HepG2 (cell line): ENCODE measurements at regions not wholly inside any gene's neighbourhood (a gene's known extent, or its start where the extent isn't known, plus 50 kb on each side); places are given as distances from the start of the nearest gene placed in this dataset.

Experiments
- ATAC-seq: fragments of 200-7000 bp; cut with Tn5 transposase; 3 replicates; pipeline ENCODE4 v1.9.1; 2020; ENCODE audit warnings: mild to moderate bottlenecking, moderate library complexity
- BruUV-seq: library from RNA; stranded (reverse); fragments of 400-500 nt; replicated peaks from 2 replicates; lab custom pipeline; 2021; lab: Mats Ljungman, UMichigan
- CTCF ChIA-PET: fragments of 300-600 bp; formaldehyde crosslinking; extraction: SDS; loops from one replicate; lab custom pipeline; 2021; ENCODE audit warnings: low total read pairs, inconsistent platforms, low intra/inter-chr PET ratio; lab: Yijun Ruan, JAX
- POLR2A ChIA-PET: fragments of 350-600 bp; sonication (Branson Sonifier 250); formaldehyde crosslinking; loops from one replicate; lab custom pipeline; 2020; ENCODE audit warnings: antibody characterized with exemption, inconsistent platforms; lab: Yijun Ruan, JAX
- DNase-seq: peaks from one replicate; pipeline ENCODE4 v3.0.0-alpha.2; 2015; ENCODE audit warnings: low spot score
- FAIRE-seq: peaks from 3 replicates; lab custom pipeline; 2011; peaks lifted over from hg19 to GRCh38; lab: Jason Lieb, UNC
- H2AFZ ChIP-seq: one replicate; pipeline ENCODE4 v1.6.1; 2011; ENCODE audit warnings: low read length, inconsistent platforms
- H3K27ac ChIP-seq: fragments of 300-600 bp; 3 replicates; pipeline ENCODE4 v1.8.0; 2011; ENCODE audit warnings: mixed run types, mild to moderate bottlenecking, mixed read lengths, low read length, inconsistent platforms; ENCODE audit not compliant: insufficient read depth; ENCODE audit errors: extremely low read length
- H3K27me3 ChIP-seq, 2 experiments: fragments of 200-600 bp in 1 of 2; 2 replicates in 1 of 2; 3 replicates in 1 of 2; pipeline versions ENCODE4 v1.6.0 to v1.8.0; 2011; ENCODE audit warnings: low read length in 2 of 2, mild to moderate bottlenecking in 2 of 2, moderate library complexity in 2 of 2, inconsistent platforms in 1 of 2; ENCODE audit not compliant: insufficient read depth in 2 of 2, control insufficient read depth in 1 of 2
- H3K36me3 ChIP-seq, 2 experiments: fragments of 200-600 bp in 1 of 2; replicated peaks in 1 of 2; 2 replicates in 1 of 2; 3 replicates in 1 of 2; pipeline versions ENCODE4 v1.5.1 to v1.8.0; 2011; ENCODE audit warnings: low read length in 2 of 2, inconsistent platforms in 1 of 2; ENCODE audit not compliant: insufficient read depth in 2 of 2, control insufficient read depth in 1 of 2
- H3K4me1 ChIP-seq: 2 replicates; pipeline ENCODE4 v1.5.1; 2012; ENCODE audit warnings: low read length, inconsistent platforms; ENCODE audit not compliant: insufficient read depth
- H3K4me2 ChIP-seq: 2 replicates; pipeline ENCODE4 v1.6.0; 2011; ENCODE audit warnings: low read depth, low read length, inconsistent platforms
- H3K4me3 ChIP-seq, 3 experiments: fragments of 200-600 bp in 1 of 3; sonication (generic), shearing (Covaris generic) in 1 of 3; replicated peaks in 1 of 3; 2 replicates each; pipeline ENCODE4 v1.5.1; 2011 to 2016; ENCODE audit warnings: low read length in 3 of 3, inconsistent platforms in 2 of 3, low read depth in 2 of 3, mild to moderate bottlenecking in 2 of 3, control low read depth in 1 of 3, mixed read lengths in 1 of 3; ENCODE audit not compliant: insufficient read depth in 1 of 3
- H3K79me2 ChIP-seq: one replicate; pipeline ENCODE4 v1.6.1; 2011; ENCODE audit warnings: low read length, inconsistent platforms; ENCODE audit not compliant: insufficient read depth
- H3K9ac ChIP-seq: 2 replicates; pipeline ENCODE4 v1.6.0; 2011; ENCODE audit warnings: mild to moderate bottlenecking, low read depth, low read length, inconsistent platforms; ENCODE audit not compliant: insufficient read depth
- H3K9me3 ChIP-seq: 2 replicates; pipeline ENCODE4 v1.5.1; 2012; ENCODE audit warnings: mild to moderate bottlenecking, low read length
- H4K20me1 ChIP-seq: 2 replicates; pipeline ENCODE4 v1.6.0; 2011; ENCODE audit warnings: inconsistent platforms, mild to moderate bottlenecking, low read length, moderate library complexity; ENCODE audit not compliant: insufficient read depth
- ATF7 ChIP-seq, 2 experiments: fragments of 450-650 bp in 1 of 2; sonication (generic) in 1 of 2; formaldehyde crosslinking in 1 of 2; IDR thresholded peaks; 2 replicates each; pipeline versions ENCODE4 v1.4.0 to v1.6.1; 2016 to 2020; ENCODE audit warnings: antibody characterized with exemption in 1 of 2, mild to moderate bottlenecking in 1 of 2, missing genetic modification reagents in 1 of 2
- NCOA1 ChIP-seq: sonication (generic); formaldehyde crosslinking; IDR thresholded peaks from 2 replicates; pipeline ENCODE4 v1.9.0; 2021; ENCODE audit warnings: missing genetic modification reagents
- SRY ChIP-seq: sonication (generic); formaldehyde crosslinking; IDR thresholded peaks from 2 replicates; pipeline ENCODE4 v1.8.0; 2022; ENCODE audit warnings: mild to moderate bottlenecking, missing genetic modification reagents
- ZNF556 ChIP-seq: sonication (generic); formaldehyde crosslinking; IDR thresholded peaks from 2 replicates; pipeline ENCODE4 v1.4.0; 2020; ENCODE audit warnings: mild to moderate bottlenecking, missing genetic modification reagents, borderline replicate concordance
- ZNF652 ChIP-seq: IDR thresholded peaks from 2 replicates; pipeline ENCODE4 v1.6.1; 2016; ENCODE audit warnings: low read depth, borderline replicate concordance
- WGBS: methylation state at CpG from one replicate; pipeline ENCODE4 v1.1.6; 2017; ENCODE audit warnings: low lambda C conversion rate; 5-methylcytosine and 5-hydroxymethylcytosine counted together
- in situ Hi-C: cut with HindIII; loops from 2 replicates; pipeline ENCODE4 v1.10.0; 2017; ENCODE audit warnings: low pct_unique_long_range_greater_than_20kb; ENCODE audit not compliant: extremely low pct_ligation_motif_present
- intact Hi-C: fragments of 100-400 bp; cut with micrococcal nuclease; formaldehyde crosslinking; loops from one replicate; pipeline ENCODE4 v1.10.0; 2022; ENCODE audit not compliant: unreplicated experiment
- TF ChIP-seq, protein P1 (sequence below): sonication (generic); formaldehyde crosslinking; IDR thresholded peaks from 2 replicates; pipeline ENCODE4 v1.4.0; 2020; ENCODE audit warnings: missing genetic modification reagents
- TF ChIP-seq, protein P2 (sequence below): IDR thresholded peaks from 2 replicates; pipeline ENCODE4 v1.6.1; 2016; ENCODE audit warnings: low read depth, borderline replicate concordance

DNA sequence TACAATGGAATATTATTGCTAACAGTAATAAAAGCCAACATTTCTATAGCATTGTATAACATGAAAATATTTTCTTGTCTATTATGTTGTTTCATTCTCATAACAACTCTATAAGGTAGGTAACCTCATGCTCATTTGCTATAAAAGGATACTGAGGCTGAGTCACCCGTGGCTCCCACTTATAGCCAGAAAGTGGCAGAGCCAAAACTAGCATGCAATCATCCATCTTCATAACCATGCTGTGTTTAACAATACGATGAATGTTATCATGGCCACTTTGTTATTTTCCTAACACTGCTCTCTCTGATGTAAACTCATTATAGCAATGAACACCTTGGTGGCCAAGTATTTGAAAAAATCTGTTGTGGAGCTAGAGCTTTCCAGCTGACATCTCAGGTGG lies 80.8 kb upstream of the JUN start (continued):
- TF ChIP-seq, protein P1, sequence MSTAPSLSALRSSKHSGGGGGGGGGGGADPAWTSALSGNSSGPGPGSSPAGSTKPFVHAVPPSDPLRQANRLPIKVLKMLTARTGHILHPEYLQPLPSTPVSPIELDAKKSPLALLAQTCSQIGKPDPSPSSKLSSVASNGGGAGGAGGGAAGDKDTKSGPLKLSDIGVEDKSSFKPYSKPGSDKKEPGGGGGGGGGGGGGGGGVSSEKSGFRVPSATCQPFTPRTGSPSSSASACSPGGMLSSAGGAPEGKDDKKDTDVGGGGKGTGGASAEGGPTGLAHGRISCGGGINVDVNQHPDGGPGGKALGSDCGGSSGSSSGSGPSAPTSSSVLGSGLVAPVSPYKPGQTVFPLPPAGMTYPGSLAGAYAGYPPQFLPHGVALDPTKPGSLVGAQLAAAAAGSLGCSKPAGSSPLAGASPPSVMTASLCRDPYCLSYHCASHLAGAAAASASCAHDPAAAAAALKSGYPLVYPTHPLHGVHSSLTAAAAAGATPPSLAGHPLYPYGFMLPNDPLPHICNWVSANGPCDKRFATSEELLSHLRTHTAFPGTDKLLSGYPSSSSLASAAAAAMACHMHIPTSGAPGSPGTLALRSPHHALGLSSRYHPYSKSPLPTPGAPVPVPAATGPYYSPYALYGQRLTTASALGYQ (CRISPR knock-in tag): no peak
- TF ChIP-seq SRY (CRISPR knock-in tag) (no peak), ZNF556 (CRISPR knock-in tag) (no peak)
- TF ChIP-seq, protein P2, sequence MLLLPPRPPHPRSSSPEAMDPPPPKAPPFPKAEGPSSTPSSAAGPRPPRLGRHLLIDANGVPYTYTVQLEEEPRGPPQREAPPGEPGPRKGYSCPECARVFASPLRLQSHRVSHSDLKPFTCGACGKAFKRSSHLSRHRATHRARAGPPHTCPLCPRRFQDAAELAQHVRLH (CRISPR knock-in tag): no peak

DNA sequence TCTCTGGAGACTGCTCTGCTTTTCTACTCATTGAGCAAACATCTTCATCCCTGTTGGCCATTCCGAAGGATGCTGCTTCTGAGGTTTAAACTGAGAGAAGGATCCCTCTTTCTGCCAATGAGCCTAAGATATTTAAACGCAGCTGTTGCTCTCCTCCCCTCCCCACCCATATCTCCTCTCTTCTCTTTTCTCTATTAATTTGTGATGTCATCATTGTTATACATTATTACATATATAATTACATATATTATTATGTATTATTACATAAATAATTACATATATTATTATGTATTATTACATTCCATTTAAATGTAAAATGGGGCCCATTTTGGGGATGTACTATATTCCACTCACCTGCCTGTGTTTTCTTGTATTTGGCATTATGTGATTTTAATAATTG lies 82.7 kb upstream of the JUN start:
- no peak for TF ChIP-seq ZNF652 (CRISPR knock-in tag)
- TF ChIP-seq NCOA1: no peak
- TF ChIP-seq ATF7 (IDR thresholded peaks at IDR 0.05): peak; percentile 67; the same call in 1 of the 2 replicates
- TF ChIP-seq ATF7 (CRISPR knock-in tag; IDR thresholded peaks at IDR 0.05): no peak
- intact Hi-C loops: no loop called here
- H3K27me3 ChIP-seq: no peaks in the 10 kb centered on the region; a peak in 1 of 5 replicates
- no peaks in the 10 kb centered on the region for H3K79me2 ChIP-seq
- WGBS: 42% methylated on average over 2 of the region's 2 CpGs
- no peak for ATAC-seq
- in situ Hi-C loops: no loop called here
- H3K4me2 ChIP-seq: no peak overlapping the region
- H3K4me1 ChIP-seq: peaks cover 21% of the 10 kb centered on the region
- ChIA-PET POLR2A (no interaction called here), CTCF (no interaction called here)
- no TSS peak for BruUV-seq
- no peaks in the 10 kb centered on the region for H4K20me1 ChIP-seq
- no peak overlapping the region for H2AFZ ChIP-seq
- H3K4me3 ChIP-seq: no peak overlapping the region
- DNase-seq: no peak
- H3K9ac ChIP-seq: no peak overlapping the region
- no peaks in the 10 kb centered on the region for H3K36me3 ChIP-seq
- no peak for FAIRE-seq
- H3K27ac ChIP-seq: no peak overlapping the region
- H3K9me3 ChIP-seq: no peaks in the 10 kb centered on the region
